GM18873 (cell line): ENCODE measurements at regions not wholly inside any gene's neighbourhood (a gene's known extent, or its start where the extent isn't known, plus 50 kb on each side); places are given as distances from the start of the nearest gene placed in this dataset.

ENCODE experiments used
- ATAC-seq: cut with Tn5 transposase; IDR thresholded peaks from one replicate; pipeline ENCODE4 v1.9.1; 2021; ENCODE audit warnings: mild to moderate bottlenecking, moderate library complexity, moderate number of reproducible peaks; ENCODE audit not compliant: unreplicated experiment, low FRiP score

DNA sequence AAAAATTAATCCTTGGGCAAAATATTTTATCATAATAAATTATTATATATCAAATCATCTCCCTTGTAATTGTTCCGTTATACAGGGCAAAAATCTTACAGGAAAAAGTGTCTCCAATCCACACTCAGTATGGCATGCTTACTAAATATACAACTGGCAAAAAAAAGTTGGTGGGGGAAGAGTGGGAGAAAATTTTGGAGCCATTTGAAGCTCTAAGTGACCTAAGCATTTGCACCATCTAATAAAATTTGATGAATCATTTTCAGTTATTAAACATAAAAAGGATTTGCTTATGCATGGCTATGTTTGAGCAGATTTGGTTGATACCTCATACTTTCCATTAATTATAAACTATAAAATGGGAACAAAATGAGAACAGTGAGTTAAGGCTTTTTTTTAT is 68.1 kb upstream of the FAM9C start:
- no peak for ATAC-seq

DNA sequence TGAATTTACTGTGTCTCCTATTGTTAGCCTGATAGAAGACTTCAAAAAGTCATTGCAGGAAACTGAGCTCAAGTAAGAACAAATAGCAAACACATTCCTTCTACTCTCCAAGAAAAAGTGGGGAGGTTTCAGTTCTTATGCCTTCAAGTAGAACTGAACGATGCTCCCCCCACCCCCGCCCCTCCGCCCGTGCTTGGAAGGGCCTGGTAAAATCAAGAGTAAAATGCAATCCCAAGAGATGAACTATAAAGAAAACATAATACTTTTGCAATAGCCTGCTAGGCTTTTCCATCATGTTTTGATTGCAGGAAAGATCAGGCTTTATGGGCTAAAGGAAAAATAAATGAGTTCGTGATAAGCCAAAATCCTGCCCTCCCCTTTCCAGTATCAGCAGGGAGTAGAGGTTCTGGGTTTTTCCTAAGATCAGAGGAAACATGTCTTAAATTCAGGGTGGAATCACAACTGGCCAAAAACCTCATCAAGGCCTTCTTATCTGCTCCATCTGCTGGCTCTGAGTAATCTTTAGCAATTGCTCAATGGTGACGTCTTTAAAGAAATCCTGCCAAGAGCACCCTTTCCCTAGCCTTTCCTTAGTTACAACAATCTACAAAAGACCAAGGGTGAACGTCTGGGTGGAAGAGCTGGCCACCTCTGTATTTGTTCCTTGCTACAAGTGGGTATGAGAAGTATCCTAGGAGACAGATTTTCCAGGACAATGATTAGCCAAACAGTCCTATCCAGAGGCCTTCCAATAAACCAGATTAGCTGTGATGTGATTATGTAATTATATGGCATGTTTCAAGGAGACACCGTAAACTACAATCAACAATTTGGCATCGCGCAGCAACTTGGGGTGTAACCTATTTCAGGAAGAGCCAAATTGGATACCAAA is 66.3 kb upstream of the FAM9C start:
- no peak for ATAC-seq

DNA sequence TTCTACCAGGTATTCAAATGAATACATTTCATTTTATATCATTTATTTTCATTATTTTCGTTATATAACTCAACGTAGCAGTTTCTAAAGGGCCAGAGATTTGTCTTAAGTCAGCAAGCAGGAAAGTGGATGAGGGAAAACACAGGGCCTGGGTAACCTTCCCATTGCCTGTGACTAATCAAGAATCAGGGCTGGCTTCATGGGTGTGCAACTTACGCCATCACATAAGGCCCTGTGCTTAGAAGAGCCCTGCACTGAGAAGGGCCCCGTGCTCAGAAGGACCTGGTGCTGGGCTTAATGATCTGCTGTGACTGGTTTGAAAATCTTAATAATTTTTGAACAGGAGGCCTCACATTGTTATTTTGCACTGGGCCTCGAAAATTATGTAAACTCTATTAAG is 65.4 kb upstream of the FAM9C start:
- no peak for ATAC-seq

DNA sequence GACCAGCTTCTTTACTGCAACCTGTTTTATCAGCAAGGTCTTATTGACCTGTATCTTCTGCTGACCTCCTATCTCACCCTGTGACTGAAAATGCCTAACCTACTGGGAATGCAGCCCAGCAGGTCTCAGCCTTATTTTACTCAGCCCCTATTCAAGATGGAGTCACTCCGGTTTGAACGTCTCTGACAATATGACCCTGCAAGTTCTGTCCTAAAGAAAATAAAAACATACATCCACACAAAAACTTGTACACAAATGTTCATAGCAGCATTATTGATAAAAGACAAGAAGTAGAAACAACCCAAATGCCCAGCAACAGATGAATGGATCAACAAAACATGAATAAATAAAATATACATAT is 59.5 kb upstream of the FAM9C start:
- no peak for ATAC-seq

DNA sequence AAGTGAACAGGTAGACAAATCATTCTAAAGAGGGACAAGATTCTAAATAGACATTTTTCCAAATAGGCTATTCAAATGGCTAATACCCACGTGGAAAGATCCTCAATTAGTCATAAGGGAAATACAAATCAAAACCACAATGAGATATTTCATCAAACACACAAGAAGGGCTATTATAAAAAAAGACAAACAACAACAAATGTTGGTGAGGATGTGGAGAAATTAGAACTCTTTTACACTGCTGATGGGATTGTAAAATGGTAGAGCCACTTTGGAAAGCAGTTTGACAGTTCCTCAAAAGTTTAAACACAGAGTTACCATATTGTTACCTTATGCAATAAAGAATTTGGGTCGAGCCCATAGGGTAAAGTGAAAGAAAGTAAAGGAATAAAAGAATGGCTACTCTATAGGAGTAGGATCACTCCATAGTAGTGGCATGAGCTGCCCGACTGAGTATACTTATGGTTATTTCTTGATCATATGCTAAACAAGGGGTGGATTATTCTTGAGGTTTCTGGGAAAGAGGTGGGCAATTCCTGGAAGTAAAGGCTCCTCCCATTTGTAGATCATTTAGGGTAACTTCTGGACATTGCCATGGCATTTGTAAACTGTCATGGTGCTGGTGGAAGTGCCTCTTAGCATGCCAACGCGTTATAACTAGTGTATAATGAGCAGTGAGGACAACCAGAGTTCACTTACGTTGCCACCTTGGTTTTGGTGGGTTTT is 58.9 kb upstream of the FAM9C start:
- no peak for ATAC-seq

DNA sequence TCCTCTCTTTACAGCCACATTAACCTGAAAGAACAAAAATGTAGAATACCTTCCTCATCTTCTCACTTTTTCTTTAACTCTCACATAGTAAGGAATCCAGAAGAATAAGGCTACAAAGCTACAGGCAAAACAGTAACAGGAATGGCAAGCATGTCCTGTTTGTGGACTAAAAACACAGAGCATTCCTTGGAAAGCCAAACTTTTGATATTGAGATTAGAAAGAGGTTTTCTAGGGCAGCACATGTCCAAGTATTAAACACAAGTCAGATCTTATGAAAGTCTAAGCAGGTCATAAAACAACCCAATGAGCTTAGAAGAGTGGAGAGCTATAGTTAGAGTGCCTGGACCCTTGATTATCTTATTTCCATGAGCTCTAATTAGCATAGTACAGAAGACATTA is 58.2 kb upstream of the FAM9C start:
- ATAC-seq = no peak

DNA sequence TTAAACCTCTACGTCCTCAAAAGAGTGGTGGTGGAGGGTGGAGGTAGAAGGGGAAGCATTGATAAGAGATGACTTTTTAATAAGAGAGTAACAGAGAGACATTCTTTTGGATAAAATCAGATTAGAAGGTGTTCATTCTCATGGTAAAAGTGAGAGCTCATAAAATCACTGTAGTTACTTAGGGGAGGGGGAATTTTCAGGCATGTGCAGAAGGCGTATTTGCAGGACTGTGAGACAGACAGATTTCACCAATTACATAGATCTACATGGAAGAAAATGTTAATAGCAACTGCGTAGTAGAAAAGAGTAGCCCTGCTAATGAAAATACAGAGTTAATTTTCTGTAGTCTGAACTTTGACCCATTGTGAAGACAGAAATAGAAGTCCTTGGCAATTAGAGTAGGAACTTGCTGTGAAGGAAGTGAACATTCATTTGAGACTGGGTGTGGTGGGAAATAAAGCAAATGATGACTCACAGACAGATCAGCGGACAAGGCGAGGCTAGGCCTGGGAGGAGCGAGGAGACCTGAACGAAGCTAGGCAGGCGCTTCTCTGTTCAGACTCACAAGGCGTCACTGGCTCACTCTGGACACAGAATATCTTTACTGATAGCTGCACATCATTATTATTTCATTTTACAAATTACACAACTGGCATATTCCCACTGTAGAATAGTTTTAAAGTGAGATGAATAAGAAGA is 57.2 kb upstream of the FAM9C start:
- no peak for ATAC-seq

DNA sequence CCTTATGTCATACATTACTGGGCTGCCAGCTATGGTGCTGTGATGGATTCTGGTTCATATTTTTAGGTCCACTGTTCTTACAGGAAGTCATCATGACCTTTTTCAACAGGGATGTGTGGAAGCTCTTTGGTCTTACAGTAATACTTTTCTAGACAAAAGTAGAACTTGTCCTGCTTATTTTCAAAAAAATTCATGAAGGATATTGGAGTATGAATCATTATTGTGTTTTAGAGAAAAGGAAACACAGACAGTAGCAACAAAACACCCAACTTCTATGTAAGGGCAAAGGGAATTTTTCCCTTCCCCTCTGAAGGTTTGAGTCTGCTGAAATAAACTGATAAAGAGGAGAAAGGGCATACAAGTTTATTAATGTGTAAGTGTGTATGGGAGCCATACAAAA is 54.7 kb upstream of the FAM9C start:
- ATAC-seq = no peak

DNA sequence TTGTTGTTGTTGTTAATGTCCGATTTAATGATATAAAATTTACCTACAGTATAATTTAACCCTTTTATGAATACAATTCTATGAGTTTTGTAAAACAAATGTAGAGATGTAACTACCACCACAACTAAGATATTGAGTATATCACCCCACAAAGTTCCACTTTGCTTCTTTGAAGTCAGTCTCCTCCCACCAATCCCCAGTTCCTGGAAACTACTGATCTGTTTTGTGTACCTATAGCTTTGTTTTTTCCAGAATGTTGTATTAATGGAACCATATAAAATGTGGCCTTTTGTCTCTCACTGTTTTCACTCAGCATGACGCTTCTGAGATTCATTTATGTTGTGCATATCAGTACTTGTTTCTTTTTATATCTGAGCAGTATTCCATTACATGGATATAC is 52.3 kb upstream of the FAM9C start:
- no peak for ATAC-seq

DNA sequence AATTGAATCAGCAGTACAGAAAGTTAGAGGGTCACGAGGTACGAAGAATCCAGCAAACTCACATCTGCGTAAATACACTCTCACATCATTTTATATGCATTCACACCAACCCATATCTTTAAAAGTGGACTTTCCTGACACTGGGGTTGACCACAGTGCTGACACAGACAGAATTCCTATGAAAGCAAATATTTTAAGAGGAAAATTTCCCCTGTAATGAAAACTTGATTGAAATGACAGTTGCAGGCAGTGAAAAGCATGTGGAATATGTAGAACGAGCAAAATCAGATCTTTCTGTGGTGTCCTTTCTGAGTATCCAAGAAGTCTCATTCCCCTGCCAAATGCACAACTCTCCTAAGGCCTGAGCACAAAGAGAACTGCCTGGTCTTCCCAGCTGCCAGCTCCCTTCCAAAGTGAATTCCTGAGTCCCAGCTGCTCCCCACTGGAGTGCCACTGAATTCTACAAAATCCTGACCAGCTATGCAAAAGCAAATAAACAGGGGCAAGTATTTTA is 50.5 kb upstream of the FAM9C start:
- ATAC-seq = no peak

DNA sequence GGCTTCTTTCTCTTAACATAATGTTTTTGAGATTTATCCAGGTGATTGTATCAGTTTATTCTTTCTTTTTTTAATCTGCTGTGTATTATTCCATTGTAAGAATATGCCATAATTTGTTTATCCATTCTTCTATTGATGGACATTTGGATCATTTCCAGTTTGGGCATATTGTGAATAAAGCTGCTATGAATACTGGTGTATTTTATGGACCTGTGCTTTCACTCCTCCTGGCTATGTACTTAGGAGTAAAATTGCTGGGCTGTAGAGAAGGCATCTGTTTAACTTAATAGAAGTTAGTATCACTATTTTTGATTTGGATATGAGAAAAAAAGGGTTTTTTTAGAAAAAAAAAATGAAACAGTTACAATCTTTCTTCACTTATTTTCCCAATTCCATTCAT is 50.0 kb upstream of the FAM9C start:
- ATAC-seq = no peak
